Transverse colon (tissue), 4 donors: ENCODE measurements at regions not wholly inside any gene's neighbourhood (a gene's known extent, or its start where the extent isn't known, plus 50 kb on each side); places are given as distances from the start of the nearest gene placed in this dataset.

Source experiments
- DNase-seq: peaks from one replicate; pipeline ENCODE4 v3.0.0-alpha.2; 2019
- H3K27ac ChIP-seq, 4 donors: fragments of 200-600 bp; sonication (generic); 2 replicates each; pipeline ENCODE4 v1.5.1; 2016 to 2018; ENCODE audit warnings: inconsistent platforms in 4 of 4
- H3K27me3 ChIP-seq: fragments of 200-600 bp; sonication (generic); 2 replicates; pipeline ENCODE4 v1.5.1; 2017; ENCODE audit warnings: inconsistent platforms
- H3K36me3 ChIP-seq, 4 donors: fragments of 200-600 bp; sonication (generic); 2 replicates each; pipeline ENCODE4 v1.5.1; 2017 to 2019; ENCODE audit warnings: inconsistent platforms in 4 of 4
- H3K4me1 ChIP-seq, 4 donors: fragments of 200-600 bp; sonication (generic); 2 replicates each; pipeline ENCODE4 v1.5.1; 2017 to 2020; ENCODE audit warnings: inconsistent platforms in 4 of 4
- H3K4me3 ChIP-seq, 4 donors: fragments of 200-600 bp; sonication (generic); 1 replicate in 1 of 4; 2 replicates in 3 of 4; pipeline versions ENCODE4 v1.5.1 to v1.6.1; 2017 to 2019; ENCODE audit warnings: inconsistent platforms in 4 of 4
- H3K9me3 ChIP-seq, 2 donors: fragments of 200-600 bp; sonication (generic); 2 replicates each; pipeline ENCODE4 v1.5.1; 2017 to 2019; ENCODE audit warnings: inconsistent platforms in 2 of 2
- CTCF ChIP-seq, 5 experiments: fragments of 200-600 bp in 3 of 5; fragments of 450-650 bp in 2 of 5; sonication (generic) in 3 of 5; IDR thresholded peaks; 1 replicate in 2 of 5; 2 replicates in 3 of 5; pipeline ENCODE4 v1.5.1; 2016 to 2017; ENCODE audit warnings: antibody characterized with exemption in 5 of 5, inconsistent platforms in 3 of 5, mild to moderate bottlenecking in 2 of 5, moderate library complexity in 1 of 5
- EP300 ChIP-seq: sonication (generic); formaldehyde crosslinking; IDR thresholded peaks from one replicate; pipeline ENCODE4 v1.6.1; 2017; ENCODE audit warnings: antibody characterized with exemption, low read depth
- POLR2A ChIP-seq: fragments of 450-650 bp; IDR thresholded peaks from one replicate; pipeline ENCODE4 v1.6.1; 2016; ENCODE audit warnings: antibody characterized with exemption, mild to moderate bottlenecking, moderate library complexity
- POLR2AphosphoS5 ChIP-seq, 3 donors: sonication (generic); formaldehyde crosslinking; IDR thresholded peaks; one replicate each; pipeline ENCODE4 v1.6.1; 2016; ENCODE audit warnings: antibody characterized with exemption in 3 of 3
- WGBS, 2 donors: methylation state at CpG; one replicate each; pipeline ENCODE4 v1.1.5; 2018; ENCODE audit warnings: low coverage in 1 of 2; 5-methylcytosine and 5-hydroxymethylcytosine counted together
- in situ Hi-C, 4 donors: fragments of 200-750 bp; cut with MboI; loops; one replicate each; pipeline versions ENCODE4 v1.15.0 to v1.15.1; 2017; ENCODE audit warnings: low sequenced_read_pairs in 3 of 4, low pct_ligation_motif_present in 1 of 4, low pct_unique_long_range_greater_than_20kb in 1 of 4
- intact Hi-C: fragments of 100-400 bp; cut with DNase I; formaldehyde crosslinking; loops from one replicate; pipeline ENCODE4 v1.15.1; 2023; ENCODE audit warnings: low total_unique reads

- DNase-seq: no peak
- H3K9me3 ChIP-seq: no peaks in the 10 kb centered on the region
- H3K27me3 ChIP-seq: no peaks in the 10 kb centered on the region
- no peak overlapping the region for H3K4me3 ChIP-seq
- no peak overlapping the region for H3K27ac ChIP-seq
- in situ Hi-C loops: no loop called here
- H3K36me3 ChIP-seq: no peaks in the 10 kb centered on the region
- H3K4me1 ChIP-seq: peaks cover 0 to 4% (median 0%) of the 10 kb centered on the region in 4 donors
- intact Hi-C loops: no loop called here
- TF ChIP-seq POLR2AphosphoS5 (IDR thresholded peaks at IDR 0.05) (no peak), EP300 (no peak), CTCF (IDR thresholded peaks at IDR 0.05) (no peak), POLR2A (no peak)
- WGBS, 2 donors: 24 to 51% methylated on average over 1 of the region's 1 CpG
Measured at GRCh38 chr12:20967756-20968155, 157.3 kb downstream of the SLCO1B3 start.

- Histone ChIP-seq H3K9me3 (no peaks in the 10 kb centered on the region), H3K27ac (no peak overlapping the region), H3K4me1 (no peaks in the 10 kb centered on the region), H3K4me3 (no peak overlapping the region), H3K27me3 (no peaks in the 10 kb centered on the region), H3K36me3 (no peaks in the 10 kb centered on the region)
- intact Hi-C loops (no loop called here), in situ Hi-C loops (no loop called here)
- WGBS, 2 donors: 66 to 69% methylated on average over 4 of the region's 4 CpGs
- DNase-seq: no peak
- TF ChIP-seq CTCF (IDR thresholded peaks at IDR 0.05): no peak
- no peak for TF ChIP-seq EP300
- TF ChIP-seq POLR2AphosphoS5 (IDR thresholded peaks at IDR 0.05): no peak
- no peak for TF ChIP-seq POLR2A
Measured at GRCh38 chr12:20969766-20970165, 159.3 kb downstream of the SLCO1B3 start.

- in situ Hi-C loops: no loop called here
- no peak for DNase-seq
- no peak overlapping the region for H3K4me3 ChIP-seq
- intact Hi-C loops: no loop called here
- H3K36me3 ChIP-seq: no peaks in the 10 kb centered on the region
- TF ChIP-seq POLR2AphosphoS5 (IDR thresholded peaks at IDR 0.05) (no peak), EP300 (no peak), POLR2A (no peak), CTCF (IDR thresholded peaks at IDR 0.05) (no peak)
- no peaks in the 10 kb centered on the region for H3K9me3 ChIP-seq
- 13 to 39% methylated on average over 1 of the region's 1 CpG for WGBS, 2 donors
- no peaks in the 10 kb centered on the region for H3K27me3 ChIP-seq
- H3K4me1 ChIP-seq: no peaks in the 10 kb centered on the region
- no peak overlapping the region for H3K27ac ChIP-seq
Measured at GRCh38 chr12:20985399-20985798, 145.6 kb upstream of the SLCO1B1 start.

- in situ Hi-C loops (no loop called here), intact Hi-C loops (no loop called here)
- WGBS, 2 donors: 78% methylated on average over 2 of the region's 2 CpGs; no CpG with 5 or more reads in 1 of the 2 donors
Measured at GRCh38 chr12:21001778-21002177, 129.2 kb upstream of the SLCO1B1 start.

More at GRCh38 chr12:21001778-21002177, 129.2 kb upstream of the SLCO1B1 start:
- Histone ChIP-seq H3K4me1 (no peaks in the 10 kb centered on the region), H3K27me3 (no peaks in the 10 kb centered on the region), H3K9me3 (no peaks in the 10 kb centered on the region), H3K36me3 (no peaks in the 10 kb centered on the region), H3K27ac (no peak overlapping the region), H3K4me3 (no peak overlapping the region)
- TF ChIP-seq EP300: no peak
- TF ChIP-seq POLR2A: no peak
- TF ChIP-seq CTCF (IDR thresholded peaks at IDR 0.05): no peak
- TF ChIP-seq POLR2AphosphoS5 (IDR thresholded peaks at IDR 0.05): no peak
- DNase-seq: no peak
